IMR-90 (cell line): ENCODE measurements at regions not wholly inside any gene's neighbourhood (a gene's known extent, or its start where the extent isn't known, plus 50 kb on each side); places are given as distances from the start of the nearest gene placed in this dataset.

Experiments used
- ATAC-seq: fragments of 200-7000 bp; cut with Tn5 transposase; 2 replicates; pipeline ENCODE4 v1.9.1; 2020; ENCODE audit warnings: low read depth, mild to moderate bottlenecking, moderate library complexity
- BruUV-seq: library from RNA; stranded (reverse); fragments of 400-500 nt; replicated peaks from 2 replicates; lab custom pipeline; 2021; lab: Mats Ljungman, UMichigan
- CTCF ChIA-PET: fragments of 300-600 bp; formaldehyde crosslinking; extraction: SDS; loops from one replicate; lab custom pipeline; 2021; ENCODE audit warnings: antibody characterized with exemption; lab: Yijun Ruan, JAX
- POLR2A ChIA-PET: fragments of 300-600 bp; sonication (Branson Sonifier 250); formaldehyde crosslinking; loops from one replicate; lab custom pipeline; 2022; ENCODE audit warnings: antibody characterized with exemption; ENCODE audit not compliant: unreplicated experiment; lab: Charles Lee
- DNase-seq: peaks from one replicate; pipeline ENCODE4 v3.0.0; 2013
- H2AFZ ChIP-seq: replicated peaks from 2 replicates; pipeline ENCODE3; 2013; ENCODE audit warnings: low read length, mild to moderate bottlenecking; ENCODE audit not compliant: poor library complexity
- H2AK5ac ChIP-seq: 2 replicates; pipeline ENCODE4 v1.6.1; 2013; ENCODE audit warnings: low read depth, low read length, inconsistent platforms
- H2AK9ac ChIP-seq: replicated peaks from 2 replicates; pipeline ENCODE3; 2013; ENCODE audit warnings: mild to moderate bottlenecking, low read depth, low read length, moderate library complexity; ENCODE audit not compliant: poor library complexity
- H2BK120ac ChIP-seq: 2 replicates; pipeline ENCODE4 v1.6.1; 2013; ENCODE audit warnings: low read depth, low read length, inconsistent platforms
- H2BK15ac ChIP-seq: 3 replicates; pipeline ENCODE4 v1.6.1; 2013; ENCODE audit warnings: low read depth, low read length, inconsistent platforms
- H2BK20ac ChIP-seq: 2 replicates; pipeline ENCODE4 v1.6.1; 2013; ENCODE audit warnings: low read depth, mild to moderate bottlenecking, inconsistent platforms, low read length, moderate library complexity
- H2BK5ac ChIP-seq: 2 replicates; pipeline ENCODE4 v1.6.1; 2013; ENCODE audit warnings: mild to moderate bottlenecking, low read depth, low read length, inconsistent platforms; ENCODE audit not compliant: poor library complexity, severe bottlenecking
- H3K14ac ChIP-seq: replicated peaks from 2 replicates; pipeline ENCODE4 v1.6.1; 2013; ENCODE audit warnings: low read depth, low read length, inconsistent platforms
- H3K18ac ChIP-seq: 2 replicates; pipeline ENCODE4 v1.6.1; 2013; ENCODE audit warnings: low read depth, low read length, control low read depth
- H3K23ac ChIP-seq: 2 replicates; pipeline ENCODE4 v1.6.1; 2013; ENCODE audit warnings: low read depth, low read length, inconsistent platforms
- H3K27ac ChIP-seq: 2 replicates; pipeline ENCODE4 v1.5.1; 2013; ENCODE audit warnings: mild to moderate bottlenecking, control low read depth, low read length; ENCODE audit not compliant: insufficient read depth
- H3K27me3 ChIP-seq: 2 replicates; pipeline ENCODE4 v1.6.1; 2013; ENCODE audit warnings: low read length; ENCODE audit not compliant: control insufficient read depth, insufficient read depth
- H3K36me3 ChIP-seq: 2 replicates; pipeline ENCODE4 v1.6.1; 2013; ENCODE audit warnings: low read length, mixed read lengths; ENCODE audit not compliant: control insufficient read depth, insufficient read depth
- H3K4ac ChIP-seq: 2 replicates; pipeline ENCODE4 v1.6.1; 2013; ENCODE audit warnings: low read depth, low read length, inconsistent platforms
- H3K4me1 ChIP-seq: 2 replicates; pipeline ENCODE4 v1.6.1; 2013; ENCODE audit warnings: low read length, mixed read lengths; ENCODE audit not compliant: control insufficient read depth, insufficient read depth
- H3K4me2 ChIP-seq: 2 replicates; pipeline ENCODE4 v1.6.1; 2013; ENCODE audit warnings: low read depth, mild to moderate bottlenecking, control low read depth, low read length, moderate library complexity
- H3K4me3 ChIP-seq: 2 replicates; pipeline ENCODE4 v1.5.1; 2013; ENCODE audit warnings: low read depth, mild to moderate bottlenecking, control low read depth, low read length, moderate library complexity; ENCODE audit not compliant: insufficient read depth
- H3K56ac ChIP-seq: 2 replicates; pipeline ENCODE4 v1.6.1; 2013; ENCODE audit warnings: low read length, inconsistent platforms; ENCODE audit not compliant: insufficient read depth; ENCODE audit errors: extremely low read depth
- H3K79me1 ChIP-seq, 2 experiments: 2 replicates each; pipeline ENCODE4 v1.6.1; 2013; ENCODE audit warnings: low read length in 2 of 2, inconsistent platforms in 1 of 2, low read depth in 1 of 2
- H3K9ac ChIP-seq: 2 replicates; pipeline ENCODE4 v1.6.1; 2013; ENCODE audit warnings: low read depth, low read length, control low read depth
- H3K9me1 ChIP-seq: 2 replicates; pipeline ENCODE4 v1.6.1; 2013; ENCODE audit warnings: low read length, inconsistent platforms; ENCODE audit not compliant: insufficient read depth
- H3K9me3 ChIP-seq: 2 replicates; pipeline ENCODE4 v1.6.1; 2013; ENCODE audit warnings: low read length; ENCODE audit not compliant: control insufficient read depth, insufficient read depth
- H4K20me1 ChIP-seq: 2 replicates; pipeline ENCODE4 v1.6.1; 2013; ENCODE audit warnings: low read length, inconsistent platforms; ENCODE audit not compliant: insufficient read depth
- H4K5ac ChIP-seq: 2 replicates; pipeline ENCODE4 v1.6.1; 2013; ENCODE audit warnings: mild to moderate bottlenecking, low read depth, low read length, control low read depth
- H4K8ac ChIP-seq, 2 experiments: 2 replicates each; pipeline ENCODE4 v1.6.1; 2013; ENCODE audit warnings: low read depth in 2 of 2, low read length in 2 of 2, control low read depth in 1 of 2, inconsistent platforms in 1 of 2
- H4K91ac ChIP-seq: 2 replicates; pipeline ENCODE4 v1.6.1; 2013; ENCODE audit warnings: low read depth, low read length, inconsistent platforms; ENCODE audit not compliant: insufficient read depth
- BHLHE40 ChIP-seq: fragments of 150-350 bp; IDR thresholded peaks from 2 replicates; pipeline ENCODE4 v1.6.1; 2016; ENCODE audit warnings: mild to moderate bottlenecking, low read depth, low read length
- CEBPB ChIP-seq: IDR thresholded peaks from 2 replicates; pipeline ENCODE4 v1.6.1; 2012; ENCODE audit warnings: low read depth, low read length, improper control_type of control experiment
- CHD1 ChIP-seq: IDR thresholded peaks from 2 replicates; pipeline ENCODE4 v1.6.1; 2012; ENCODE audit warnings: low read depth, low read length, improper control_type of control experiment
- ELK1 ChIP-seq: fragments of 150-350 bp; IDR thresholded peaks from 2 replicates; pipeline ENCODE4 v1.6.1; 2016; ENCODE audit warnings: low read depth, mild to moderate bottlenecking, low read length, moderate library complexity, borderline replicate concordance
- FOS ChIP-seq: fragments of 150-350 bp; IDR thresholded peaks from 2 replicates; pipeline ENCODE4 v1.6.1; 2016; ENCODE audit warnings: low read depth, low read length
- MAFK ChIP-seq: IDR thresholded peaks from 2 replicates; pipeline ENCODE4 v1.6.1; 2012; ENCODE audit warnings: low read depth, low read length, improper control_type of control experiment
- MXI1 ChIP-seq: IDR thresholded peaks from 2 replicates; pipeline ENCODE4 v1.6.1; 2012; ENCODE audit warnings: low read depth, mild to moderate bottlenecking, low read length, moderate library complexity, borderline replicate concordance
- NFE2L2 ChIP-seq: fragments of 150-350 bp; IDR thresholded peaks from 2 replicates; pipeline ENCODE4 v1.6.1; 2016; ENCODE audit warnings: low read depth, mild to moderate bottlenecking, low read length
- POLR2A ChIP-seq: IDR thresholded peaks from 2 replicates; pipeline ENCODE4 v1.6.1; 2012; ENCODE audit warnings: mild to moderate bottlenecking, low read depth, low read length
- RAD21 ChIP-seq: IDR thresholded peaks from 2 replicates; pipeline ENCODE4 v1.6.1; 2012; ENCODE audit warnings: low read length, improper control_type of control experiment
- RCOR1 ChIP-seq: IDR thresholded peaks from 2 replicates; pipeline ENCODE4 v1.6.1; 2012; ENCODE audit warnings: mild to moderate bottlenecking, low read length, improper control_type of control experiment; ENCODE audit not compliant: insufficient replicate concordance
- RFX5 ChIP-seq: IDR thresholded peaks from 2 replicates; pipeline ENCODE4 v1.8.0; 2012; ENCODE audit warnings: low read depth, mild to moderate bottlenecking, low read length, moderate library complexity
- SMC3 ChIP-seq: fragments of 150-350 bp; IDR thresholded peaks from 2 replicates; pipeline ENCODE4 v1.6.1; 2016; ENCODE audit warnings: low read depth, mild to moderate bottlenecking, antibody characterized with exemption, low read length, moderate library complexity
- USF2 ChIP-seq: fragments of 150-350 bp; IDR thresholded peaks from 2 replicates; pipeline ENCODE4 v1.6.1; 2017; ENCODE audit warnings: mild to moderate bottlenecking, antibody characterized with exemption, low read length, low read depth
- whole genome bisulfite sequencing, 2 experiments: methylation state at CpG; one replicate each; pipeline versions ENCODE4 v1.1.5 to v1.1.7; 2013; ENCODE audit warnings: missing lambda C conversion rate in 2 of 2; ENCODE audit not compliant: insufficient read length in 1 of 2; ENCODE audit errors: extremely low coverage in 2 of 2; 5-methylcytosine and 5-hydroxymethylcytosine counted together
- dilution Hi-C: fragments of 300-500 bp; cut with HindIII; formaldehyde crosslinking; loops from one replicate; pipeline ENCODE4 v1.14.3; 2018; ENCODE audit warnings: low sequenced_read_pairs; ENCODE audit not compliant: unreplicated experiment
- in situ Hi-C: fragments of 300-500 bp; cut with MboI; formaldehyde crosslinking; loops from 3 replicates; pipeline ENCODE4 v1.14.3; 2019; ENCODE audit warnings: low sequenced_read_pairs, inconsistent platforms, mixed read lengths
- intact Hi-C: fragments of 100-400 bp; cut with micrococcal nuclease; formaldehyde crosslinking; loops from 2 replicates; pipeline ENCODE4 v1.10.0; 2022

GRCh38 chr20:16918366-16918765 lies 170.2 kb downstream of the OTOR start:
- Histone ChIP-seq H3K23ac (no peak overlapping the region), H3K9ac (no peak overlapping the region), H3K36me3 (no peaks in the 10 kb centered on the region), H2BK120ac (peak overlapping the region; percentile 18; the same call in 1 of the 2 replicates), H3K4me3 (no peak overlapping the region), H3K27ac (no peak overlapping the region), H4K91ac (no peak overlapping the region), H3K4ac (no peak overlapping the region), H3K79me1 (no peaks in the 10 kb centered on the region), H2BK5ac (no peak overlapping the region), H2BK15ac (0 out of 3 replicates have a peak overlapping the region, but pooled peaks have one; percentile 7), H2BK20ac (0 out of 2 replicates have a peak overlapping the region, but pooled peaks have one; percentile 9), H2AK9ac (no peak overlapping the region), H3K4me1 (peaks cover 7% of the 10 kb centered on the region), H3K27me3 (no peaks in the 10 kb centered on the region), H4K8ac (no peak overlapping the region), H3K18ac (no peak overlapping the region), H2AK5ac (no peak overlapping the region), H3K4me2 (no peak overlapping the region), H2AFZ (no peak overlapping the region), H3K14ac (no peak overlapping the region), H3K9me3 (no peaks in the 10 kb centered on the region), H3K9me1 (peaks cover 1% of the 10 kb centered on the region), H3K56ac (no peak overlapping the region), H4K20me1 (no peaks in the 10 kb centered on the region), H4K5ac (no peak overlapping the region)
- WGBS, 2 experiments, result 80% methylated on average over 1 of the region's 4 CpGs; no CpG with 5 or more reads in 1 of the 2 experiments
- ChIA-PET CTCF (no interaction called here), POLR2A (no interaction called here)
- in situ Hi-C loops, result no loop called here
- DNase-seq (no peak), ATAC-seq (no peak)
- TF ChIP-seq RCOR1, result no peak
- no peak for TF ChIP-seq BHLHE40
- TF ChIP-seq CEBPB, result no peak
- TF ChIP-seq ELK1, result no peak
- no peak for TF ChIP-seq NFE2L2
- no peak for TF ChIP-seq SMC3
- no peak for TF ChIP-seq POLR2A
- TF ChIP-seq FOS, result no peak
- no peak for TF ChIP-seq RAD21
- TF ChIP-seq MXI1, result no peak
- no peak for TF ChIP-seq CHD1
- no peak for TF ChIP-seq MAFK
- TF ChIP-seq RFX5, result no peak
- no peak for TF ChIP-seq USF2
- dilution Hi-C loops, result no loop called here
- no TSS peak for BruUV-seq
- intact Hi-C loops, result no loop called here
